ENCODE measurements at regions not wholly inside any gene's neighbourhood (a gene's known extent, or its start where the extent isn't known, plus 50 kb on each side); places are given as distances from the start of the nearest gene placed in this dataset.

DNA sequence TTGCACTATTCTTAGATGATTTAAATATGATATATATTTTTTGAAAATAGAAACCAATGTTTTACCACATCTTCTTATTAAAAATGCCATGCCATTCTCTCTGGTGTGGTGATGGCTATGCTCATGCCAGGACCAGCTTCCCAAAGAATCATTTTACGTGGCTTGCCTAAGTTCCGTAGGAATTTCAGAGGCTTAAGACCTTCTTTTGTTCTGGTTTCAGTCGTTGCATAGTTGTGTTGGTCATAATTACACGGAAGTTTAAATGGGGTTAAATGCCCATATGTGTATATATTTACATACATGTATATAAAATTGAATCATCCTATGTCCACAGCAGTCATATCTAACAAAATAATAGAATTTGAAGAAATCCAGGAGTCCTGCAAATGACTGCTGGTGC is 78.7 kb upstream of the PLPPR5 start:
- no peaks in the 10 kb centered on the region for H3F3A ChIP-seq (ENCODE audit: control insufficient read depth, insufficient read depth)
- H3K4me3 ChIP-seq (ENCODE audit: low read length): no peak overlapping the region
- TF ChIP-seq EZH2phosphoT487 (IDR thresholded peaks at IDR 0.05; ENCODE audit: borderline replicate concordance, low read length): no peak
- TF ChIP-seq CTCF (IDR thresholded peaks at IDR 0.05; ENCODE audit: low read depth, low read length, poor library complexity, severe bottlenecking): no peak
- no peaks in the 10 kb centered on the region for H3K4me1 ChIP-seq (ENCODE audit: control insufficient read depth, low read length)
- H3K4me2 ChIP-seq (ENCODE audit: low read length): no peak overlapping the region
- H3K36me3 ChIP-seq (ENCODE audit: control insufficient read depth, low read length): no peaks in the 10 kb centered on the region
- H4K20me1 ChIP-seq (ENCODE audit: control insufficient read depth, insufficient read depth, low read depth, low read length): no peaks in the 10 kb centered on the region
- H3K79me2 ChIP-seq (ENCODE audit: control insufficient read depth, low read length): no peaks in the 10 kb centered on the region
- H3K27ac ChIP-seq (ENCODE audit: low read depth, low read length): no peak overlapping the region
- no peaks in the 10 kb centered on the region for H3K9me2 ChIP-seq (replicated peaks; ENCODE audit: control insufficient read depth, low read length)
- no peaks in the 10 kb centered on the region for H3K9me3 ChIP-seq (ENCODE audit: control insufficient read depth, insufficient read depth, low read length)
- H3K27me3 ChIP-seq (ENCODE audit: control insufficient read depth, low read length): no peaks in the 10 kb centered on the region

GRCh38 chr1:99084562-99084961 is 79.9 kb upstream of the PLPPR5 start:
- no peaks in the 10 kb centered on the region for H3K79me2 ChIP-seq (ENCODE audit: control insufficient read depth, low read length)
- H3K27ac ChIP-seq (ENCODE audit: low read depth, low read length): no peak overlapping the region
- TF ChIP-seq EZH2phosphoT487 (IDR thresholded peaks at IDR 0.05; ENCODE audit: borderline replicate concordance, low read length) (no peak), CTCF (IDR thresholded peaks at IDR 0.05; ENCODE audit: low read depth, low read length, poor library complexity, severe bottlenecking) (no peak)

GRCh38 chr1:99086057-99086456 is 81.4 kb upstream of the PLPPR5 start:
- Histone ChIP-seq H3K4me1 (ENCODE audit: control insufficient read depth, low read length) (no peaks in the 10 kb centered on the region), H3K4me3 (ENCODE audit: low read length) (no peak overlapping the region), H3K4me2 (ENCODE audit: low read length) (no peak overlapping the region), H3K9me2 (replicated peaks; ENCODE audit: control insufficient read depth, low read length) (no peaks in the 10 kb centered on the region), H3K27me3 (ENCODE audit: control insufficient read depth, low read length) (no peaks in the 10 kb centered on the region), H3F3A (ENCODE audit: control insufficient read depth, insufficient read depth) (no peaks in the 10 kb centered on the region), H3K9me3 (ENCODE audit: control insufficient read depth, insufficient read depth, low read length) (no peaks in the 10 kb centered on the region), H3K36me3 (ENCODE audit: control insufficient read depth, low read length) (no peaks in the 10 kb centered on the region), H4K20me1 (ENCODE audit: control insufficient read depth, insufficient read depth, low read depth, low read length) (no peaks in the 10 kb centered on the region), H3K79me2 (ENCODE audit: control insufficient read depth, low read length) (no peaks in the 10 kb centered on the region), H3K27ac (ENCODE audit: low read depth, low read length) (no peak overlapping the region)
- TF ChIP-seq CTCF (IDR thresholded peaks at IDR 0.05; ENCODE audit: low read depth, low read length, poor library complexity, severe bottlenecking) (no peak), EZH2phosphoT487 (IDR thresholded peaks at IDR 0.05; ENCODE audit: borderline replicate concordance, low read length) (no peak)

More at GRCh38 chr1:99084562-99084961, 79.9 kb upstream of the PLPPR5 start:
- no peaks in the 10 kb centered on the region for H4K20me1 ChIP-seq (ENCODE audit: control insufficient read depth, insufficient read depth, low read depth, low read length)
- no peaks in the 10 kb centered on the region for H3K9me3 ChIP-seq (ENCODE audit: control insufficient read depth, insufficient read depth, low read length)
- no peaks in the 10 kb centered on the region for H3K9me2 ChIP-seq (replicated peaks; ENCODE audit: control insufficient read depth, low read length)
- no peak overlapping the region for H3K4me2 ChIP-seq (ENCODE audit: low read length)
- H3K36me3 ChIP-seq (ENCODE audit: control insufficient read depth, low read length): no peaks in the 10 kb centered on the region
- H3K27me3 ChIP-seq (ENCODE audit: control insufficient read depth, low read length): no peaks in the 10 kb centered on the region
- H3F3A ChIP-seq (ENCODE audit: control insufficient read depth, insufficient read depth): no peaks in the 10 kb centered on the region
- H3K4me3 ChIP-seq (ENCODE audit: low read length): no peak overlapping the region
- H3K4me1 ChIP-seq (ENCODE audit: control insufficient read depth, low read length): no peaks in the 10 kb centered on the region

- no peaks in the 10 kb centered on the region for H3K4me1 ChIP-seq (ENCODE audit: control insufficient read depth, low read length)
- H4K20me1 ChIP-seq (ENCODE audit: control insufficient read depth, insufficient read depth, low read depth, low read length): no peaks in the 10 kb centered on the region
- H3K79me2 ChIP-seq (ENCODE audit: control insufficient read depth, low read length): no peaks in the 10 kb centered on the region
- no peak overlapping the region for H3K27ac ChIP-seq (ENCODE audit: low read depth, low read length)
- H3F3A ChIP-seq (ENCODE audit: control insufficient read depth, insufficient read depth): no peaks in the 10 kb centered on the region
- no peaks in the 10 kb centered on the region for H3K9me2 ChIP-seq (replicated peaks; ENCODE audit: control insufficient read depth, low read length)
- H3K4me3 ChIP-seq (ENCODE audit: low read length): no peak overlapping the region
- no peak overlapping the region for H3K4me2 ChIP-seq (ENCODE audit: low read length)
- H3K27me3 ChIP-seq (ENCODE audit: control insufficient read depth, low read length): no peaks in the 10 kb centered on the region
- H3K36me3 ChIP-seq (ENCODE audit: control insufficient read depth, low read length): no peaks in the 10 kb centered on the region
- no peaks in the 10 kb centered on the region for H3K9me3 ChIP-seq (ENCODE audit: control insufficient read depth, insufficient read depth, low read length)
- TF ChIP-seq CTCF (IDR thresholded peaks at IDR 0.05; ENCODE audit: low read depth, low read length, poor library complexity, severe bottlenecking) (no peak), EZH2phosphoT487 (IDR thresholded peaks at IDR 0.05; ENCODE audit: borderline replicate concordance, low read length) (no peak)
These were observed 93.9 kb upstream of the PLPPR5 start for GRCh38 chr1:99098589-99098988.
